ENCODE measurements at regions not wholly inside any gene's neighbourhood (a gene's known extent, or its start where the extent isn't known, plus 50 kb on each side); places are given as distances from the start of the nearest gene placed in this dataset.

GRCh38 chr6:134574491-134574890, 256.6 kb upstream of the SGK1 start:
- TF ChIP-seq PATZ1 (CRISPR knock-in tag; IDR thresholded peaks at IDR 0.05; ENCODE audit: borderline replicate concordance) (no peak), TSHZ2 (CRISPR knock-in tag; IDR thresholded peaks at IDR 0.05) (no peak), OSR1 (CRISPR knock-in tag; IDR thresholded peaks at IDR 0.05) (no peak), CREB5 (CRISPR knock-in tag; IDR thresholded peaks at IDR 0.05; ENCODE audit: low read depth) (no peak), ZNF565 (CRISPR knock-in tag; conservative IDR thresholded peaks at IDR 0.05; ENCODE audit: low read depth) (no peak), ZC3H10 (CRISPR knock-in tag; IDR thresholded peaks at IDR 0.05) (no peak), BACH2 (CRISPR knock-in tag; IDR thresholded peaks at IDR 0.05; ENCODE audit: borderline replicate concordance) (no peak), ZFP3 (CRISPR knock-in tag; IDR thresholded peaks at IDR 0.05) (no peak)

Measured in SK-N-SH treated with all-trans-retinoic acid at 6 μM for 48 hours (cell line).